K562 (cell line): ENCODE measurements at regions not wholly inside any gene's neighbourhood (a gene's known extent, or its start where the extent isn't known, plus 50 kb on each side); places are given as distances from the start of the nearest gene placed in this dataset.
A peak's percentile ranks its signal among the peaks of the same experiment; 100 is the strongest.

Experiments
- ATAC-seq: fragments of 200-7000 bp; cut with Tn5 transposase; 3 replicates; pipeline ENCODE4 v1.9.1; 2020; ENCODE audit warnings: moderate library complexity
- BruUV-seq: library from RNA; stranded (reverse); fragments of 400-500 nt; replicated peaks from 2 replicates; lab custom pipeline; 2021; lab: Mats Ljungman, UMichigan
- CTCF ChIA-PET: fragments of 300-600 bp; formaldehyde crosslinking; extraction: SDS; loops from one replicate; lab custom pipeline; 2021; ENCODE audit warnings: low intra/inter-chr PET ratio; lab: Yijun Ruan, JAX
- POLR2A ChIA-PET: fragments of 300-600, 350-650 bp; sonication (Branson Sonifier 250); formaldehyde crosslinking; extraction: SDS; loops from one replicate; lab custom pipeline; 2021; ENCODE audit warnings: antibody characterized with exemption, inconsistent platforms; lab: Yijun Ruan, JAX
- DNase-seq, 4 experiments: peaks; one replicate each; pipeline versions ENCODE4 v3.0.0 to v3.0.0-alpha.2; 2011 to 2018; ENCODE audit warnings: low spot score in 3 of 4, mixed read lengths in 3 of 4; ENCODE audit errors: extremely low read depth in 1 of 4
- FAIRE-seq: peaks from 2 replicates; lab custom pipeline; 2011; peaks lifted over from hg19 to GRCh38; lab: Jason Lieb, UNC
- H2AFZ ChIP-seq: 2 replicates; pipeline ENCODE4 v1.6.0; 2011; ENCODE audit warnings: low read depth, low read length, control low read depth, inconsistent platforms
- H3K27ac ChIP-seq: fragments of 200-600 bp; 3 replicates; pipeline ENCODE4 v1.8.0; 2011; ENCODE audit warnings: low read depth, mild to moderate bottlenecking, control low read depth, inconsistent platforms, low read length, moderate library complexity, mixed read lengths; ENCODE audit errors: extremely low read depth
- H3K27me3 ChIP-seq, 2 experiments: fragments of 300-600 bp in 1 of 2; 2 replicates in 1 of 2; 3 replicates in 1 of 2; pipeline versions ENCODE4 v1.6.0 to v1.8.0; 2011; ENCODE audit warnings: inconsistent platforms in 2 of 2, low read length in 2 of 2, mild to moderate bottlenecking in 1 of 2, mixed read lengths in 1 of 2, moderate library complexity in 1 of 2; ENCODE audit not compliant: control insufficient read depth in 2 of 2, insufficient read depth in 2 of 2
- H3K36me3 ChIP-seq: fragments of 300-600 bp; 3 replicates; pipeline ENCODE4 v1.8.0; 2011; ENCODE audit warnings: mild to moderate bottlenecking, low read length, inconsistent platforms; ENCODE audit not compliant: control insufficient read depth, insufficient read depth
- H3K4me1 ChIP-seq, 2 experiments: fragments of 200-600 bp in 1 of 2; replicated peaks in 1 of 2; 2 replicates in 1 of 2; 3 replicates in 1 of 2; pipeline versions ENCODE4 v1.5.1 to v1.8.0; 2011; ENCODE audit warnings: inconsistent platforms in 2 of 2, low read length in 2 of 2, mild to moderate bottlenecking in 1 of 2, mixed read lengths in 1 of 2, moderate library complexity in 1 of 2; ENCODE audit not compliant: control insufficient read depth in 2 of 2, insufficient read depth in 2 of 2
- H3K4me2 ChIP-seq: 2 replicates; pipeline ENCODE4 v1.6.1; 2011; ENCODE audit warnings: low read length, control low read depth, inconsistent platforms, mixed read lengths; ENCODE audit not compliant: insufficient read depth
- H3K4me3 ChIP-seq: fragments of 200-600 bp; sonication (generic), shearing (Covaris generic); 2 replicates; pipeline ENCODE4 v1.5.1; 2016; ENCODE audit warnings: control low read depth, inconsistent platforms
- H3K79me2 ChIP-seq: fragments of 200-600 bp; 3 replicates; pipeline ENCODE4 v1.8.0; 2011; ENCODE audit warnings: low read length, inconsistent platforms; ENCODE audit not compliant: control insufficient read depth, insufficient read depth
- H3K9ac ChIP-seq, 2 experiments: 2 replicates each; pipeline versions ENCODE4 v1.6.0 to v1.6.1; 2011; ENCODE audit warnings: low read depth in 2 of 2, low read length in 2 of 2, control low read depth in 1 of 2, inconsistent platforms in 1 of 2, mild to moderate bottlenecking in 1 of 2, mixed read lengths in 1 of 2; ENCODE audit not compliant: insufficient read depth in 1 of 2
- H3K9me1 ChIP-seq: one replicate; pipeline ENCODE4 v1.6.0; 2011; ENCODE audit warnings: inconsistent platforms, mild to moderate bottlenecking, low read length, moderate library complexity; ENCODE audit not compliant: control insufficient read depth, insufficient read depth
- H3K9me3 ChIP-seq: replicated peaks from 2 replicates; pipeline ENCODE4 v1.5.1; 2011; ENCODE audit warnings: low read depth, low read length, inconsistent platforms; ENCODE audit not compliant: control insufficient read depth, insufficient read depth
- H4K20me1 ChIP-seq: replicated peaks from 2 replicates; pipeline ENCODE4 v1.6.1; 2011; ENCODE audit warnings: low read length, inconsistent platforms, mixed read lengths; ENCODE audit not compliant: control insufficient read depth, insufficient read depth
- CBFA2T3 ChIP-seq: fragments of 450-650 bp; IDR thresholded peaks from 2 replicates; pipeline ENCODE4 v1.6.1; 2017
- DACH1 ChIP-seq: fragments of 450-650 bp; IDR thresholded peaks from 2 replicates; pipeline ENCODE4 v1.6.1; 2018; ENCODE audit not compliant: partially characterized antibody
- MAFG ChIP-seq: fragments of 450-650 bp; conservative IDR thresholded peaks from 2 replicates; pipeline ENCODE4 v1.6.1; 2016; ENCODE audit warnings: missing genetic modification characterization, missing compliant biosample characterization
- WHSC1 ChIP-seq: IDR thresholded peaks from one replicate; pipeline ENCODE4 v1.6.1; 2012; ENCODE audit warnings: low read length, control low read depth, inconsistent platforms
- ZNF143 ChIP-seq: sonication (generic); formaldehyde crosslinking; IDR thresholded peaks from 2 replicates; pipeline ENCODE4 v1.9.0; 2022; ENCODE audit warnings: mild to moderate bottlenecking, missing genetic modification reagents
- ZNF444 ChIP-seq: fragments of 250-450 bp; sonication (Bioruptor Pico); IDR thresholded peaks from 2 replicates; pipeline ENCODE4 v1.4.0; 2020; ENCODE audit warnings: mild to moderate bottlenecking, moderate library complexity
- ZNF766 ChIP-seq: fragments of 200-800 bp; sonication (Bioruptor generic); conservative IDR thresholded peaks from 2 replicates; pipeline ENCODE4 v1.6.1; 2016; ENCODE audit warnings: missing genetic modification characterization, missing compliant biosample characterization
- WGBS: fragments of 100-300 bp; shearing (Covaris generic); methylation state at CpG from one replicate; pipeline ENCODE4 v1.1.6; 2016; ENCODE audit warnings: low coverage, mixed read lengths; ENCODE audit not compliant: insufficient coverage; ENCODE audit errors: missing lambda C conversion rate; 5-methylcytosine and 5-hydroxymethylcytosine counted together
- in situ Hi-C: fragments of 300-500 bp; cut with MboI; formaldehyde crosslinking; loops from 4 replicates; pipeline ENCODE4 v1.15.0; 2018; ENCODE audit warnings: inconsistent platforms, mixed read lengths
- intact Hi-C: fragments of 100-400 bp; cut with micrococcal nuclease; formaldehyde crosslinking; loops from 2 replicates; pipeline ENCODE4 v1.14.2; 2022

DNA sequence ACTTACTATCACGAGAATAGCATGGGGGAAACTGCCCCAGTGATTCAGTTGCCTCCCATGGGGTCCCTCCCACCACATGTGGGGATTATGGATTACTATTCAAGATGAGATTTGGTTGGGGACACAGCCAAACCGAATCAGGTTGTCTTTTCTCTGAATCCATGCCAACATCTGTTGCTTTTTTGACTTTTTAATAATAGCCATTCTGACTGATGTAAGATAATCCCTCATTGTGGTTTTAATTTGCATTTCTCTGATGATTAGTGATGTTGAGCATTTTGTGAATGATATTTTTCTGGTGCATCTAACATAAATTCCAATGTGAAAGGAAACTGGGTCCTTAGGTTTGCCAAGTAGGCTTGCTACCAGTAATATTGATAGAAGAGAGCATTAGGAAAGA lies 69.0 kb upstream of the ARHGAP21 start:
- no peak for TF ChIP-seq WHSC1
- no peak for TF ChIP-seq ZNF444
- no peak for TF ChIP-seq DACH1
- FAIRE-seq (no peak), DNase-seq (no peak), ATAC-seq (no peak)
- H3K9ac ChIP-seq = no peak overlapping the region
- in situ Hi-C loops (no loop called here), intact Hi-C loops (loop anchor here (10.0 kb wide), 1 partner anchor 148 kb away; no protein-coding TSS in a partner anchor)
- POLR2A ChIA-PET = interaction anchor here (0.7 kb wide), 1 partner anchor 213 kb away, joined by 3 read pairs; no protein-coding TSS in a partner anchor
- H3K9me3 ChIP-seq = no peaks in the 10 kb centered on the region
- H2AFZ ChIP-seq = no peak overlapping the region
- H3K4me3 ChIP-seq = no peak overlapping the region
- H3K4me2 ChIP-seq = no peak overlapping the region
- CTCF ChIA-PET = no interaction called here
- 13% methylated on average over 2 of the region's 2 CpGs for WGBS
- H3K79me2 ChIP-seq = no peaks in the 10 kb centered on the region
- no peak overlapping the region for H3K27ac ChIP-seq
- H3K36me3 ChIP-seq = no peaks in the 10 kb centered on the region
- no peaks in the 10 kb centered on the region for H3K27me3 ChIP-seq
- no TSS peak for BruUV-seq
- no peaks in the 10 kb centered on the region for H4K20me1 ChIP-seq
- H3K9me1 ChIP-seq = no peaks in the 10 kb centered on the region
- peaks cover 0 to 7% of the 10 kb centered on the region in 2 experiments; a peak in 2 of 5 replicates for H3K4me1 ChIP-seq

DNA sequence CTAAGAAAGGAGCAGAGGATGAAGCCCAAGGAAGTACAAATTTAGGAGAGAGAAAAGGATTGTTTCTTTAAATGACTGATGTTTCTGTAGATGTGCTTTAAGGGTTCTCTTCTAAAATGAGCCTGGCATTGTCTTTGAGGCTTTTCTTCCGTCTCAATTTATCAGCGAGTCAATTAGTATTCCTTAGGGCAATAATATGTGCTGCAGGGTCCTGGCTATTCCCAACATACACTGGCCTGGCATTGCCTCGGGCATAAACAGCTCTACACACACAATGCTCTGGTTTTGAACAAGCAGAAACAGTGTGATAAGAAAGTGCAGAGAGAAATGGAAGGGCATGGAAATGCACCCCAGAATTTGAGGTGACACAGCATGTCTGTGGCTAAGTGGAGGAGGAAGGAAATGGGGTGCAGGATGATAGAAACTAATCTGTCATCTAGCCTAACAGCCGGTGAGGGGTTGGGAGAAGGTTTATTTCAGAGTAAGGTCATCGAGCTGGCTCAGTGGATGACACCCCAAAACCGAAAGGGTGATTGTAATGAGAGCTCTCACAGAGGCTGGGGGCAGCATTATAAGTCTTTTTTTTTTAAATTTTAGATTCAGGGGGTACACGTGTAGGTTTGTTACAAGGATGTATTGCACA lies 67.5 kb upstream of the ARHGAP21 start:
- Histone ChIP-seq H3K79me2 (no peaks in the 10 kb centered on the region), H4K20me1 (no peaks in the 10 kb centered on the region), H3K27me3 (no peaks in the 10 kb centered on the region), H3K36me3 (no peaks in the 10 kb centered on the region), H3K4me1 (peaks cover 0 to 7% of the 10 kb centered on the region in 2 experiments; a peak in 2 of 5 replicates), H3K9me3 (no peaks in the 10 kb centered on the region), H3K4me2 (peak overlapping the region; percentile 32; the same call in 1 of the 2 replicates), H3K9ac (no peak overlapping the region; a peak in 1 of 4 replicates), H3K27ac (no peak overlapping the region), H3K9me1 (no peaks in the 10 kb centered on the region), H2AFZ (peak overlapping the region; percentile 71), H3K4me3 (no peak overlapping the region)
- FAIRE-seq = no peak
- POLR2A ChIA-PET = no interaction called here
- no TSS peak for BruUV-seq
- intact Hi-C loops (loop anchor here (10.0 kb wide), 1 partner anchor 146 kb away; no protein-coding TSS in a partner anchor), in situ Hi-C loops (no loop called here)
- no peak for DNase-seq
- CTCF ChIA-PET = no interaction called here
- no peak; the same call in 2 of the 3 replicates for ATAC-seq
- 21% methylated on average over 7 of the region's 7 CpGs for WGBS
- TF ChIP-seq CBFA2T3 (0 out of 2 replicates have a peak, but pooled peaks have one; percentile 9), ZNF766 (CRISPR knock-in tag) (peak; percentile 63), MAFG (tag) (0 out of 2 replicates have a peak, but pooled peaks have one; percentile 5), ZNF143 (CRISPR knock-in tag) (no peak)
